Sciatic nerve (tissue), 2 donors: ENCODE measurements at regions not wholly inside any gene's neighbourhood (a gene's known extent, or its start where the extent isn't known, plus 50 kb on each side); places are given as distances from the start of the nearest gene placed in this dataset.
"Not testable (repeated sequence)": the region's sequence is repeated elsewhere in the genome, so short reads cannot be mapped to it uniquely, and the experiment has no call there.

ENCODE experiments used
- ATAC-seq: fragments of 200-7000 bp; cut with Tn5 transposase; one replicate; pipeline ENCODE4 v1.9.1; 2020; ENCODE audit warnings: mild to moderate bottlenecking, moderate library complexity
- DNase-seq: peaks from one replicate; pipeline ENCODE4 v3.0.0-alpha.2; 2020; ENCODE audit warnings: low spot score
- intact Hi-C: fragments of 100-400 bp; cut with DNase I; formaldehyde crosslinking; loops from one replicate; pipeline ENCODE4 v1.14.2; 2022
- donor health status: DM: no; HTN: no; CAD: no.
- donor health status: DM: no; HTN: no; CAD: no.

DNA sequence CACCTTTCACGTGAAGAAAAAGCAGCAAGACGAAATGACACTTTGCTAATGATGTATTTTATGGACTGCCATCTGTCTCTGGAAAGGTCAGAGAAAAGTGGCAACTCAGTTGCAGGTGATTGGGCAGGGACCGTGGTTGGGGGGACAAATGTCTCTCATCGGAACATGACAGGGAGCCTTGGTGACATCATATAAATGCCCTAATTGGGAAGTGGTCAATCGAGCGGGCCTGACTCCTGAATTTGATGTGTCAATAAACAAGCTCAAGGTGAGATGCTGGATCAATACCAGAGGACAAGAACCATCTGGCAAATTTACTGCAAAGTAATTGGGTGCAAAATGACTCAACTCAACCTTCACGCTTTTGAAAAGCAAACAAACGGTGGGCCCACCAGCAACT is 151.9 kb upstream of the SKOR2 start:
- ATAC-seq (no peak), DNase-seq (no peak)
- intact Hi-C loops = no loop called here

- DNase-seq (no peak), ATAC-seq (no peak)
- intact Hi-C loops = no loop called here
Observed at GRCh38 chr18:47399475-47399874, 148.0 kb upstream of the SKOR2 start.

- intact Hi-C loops = no loop called here
- no peak for DNase-seq
- no peak for ATAC-seq
Observed at GRCh38 chr18:47397671-47398319, 146.3 kb upstream of the SKOR2 start.

GRCh38 chr18:47391665-47392064 is 140.2 kb upstream of the SKOR2 start:
- intact Hi-C loops = no loop called here

DNA sequence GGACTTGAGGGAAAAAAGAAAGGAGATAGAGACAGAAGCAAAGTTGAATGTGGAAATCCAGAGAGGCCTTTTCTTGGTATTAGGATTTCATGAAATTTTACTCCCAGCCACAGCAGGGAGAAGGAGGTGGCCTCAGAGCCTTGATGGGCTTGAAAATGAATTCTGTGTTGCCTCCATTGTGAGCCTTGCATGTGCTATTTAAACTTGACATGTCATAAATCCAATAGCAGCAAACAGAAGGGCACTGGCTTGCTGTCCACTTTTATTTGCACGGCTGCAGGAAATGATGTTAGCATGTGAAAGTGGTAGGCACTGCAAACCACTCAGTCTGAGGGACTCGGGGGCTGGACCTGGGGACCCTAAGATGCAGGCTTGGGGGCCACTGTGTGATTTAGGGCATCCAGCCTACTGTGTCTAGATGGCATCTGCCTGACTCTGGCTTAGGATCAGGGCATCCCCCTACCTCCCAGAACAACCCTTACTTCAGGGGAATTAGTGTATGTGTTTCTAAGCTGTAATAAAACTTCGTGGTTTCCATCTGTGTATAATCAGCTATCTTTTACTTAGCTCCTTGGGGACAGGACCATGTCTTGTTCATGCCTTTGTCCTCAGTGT is 139.1 kb upstream of the SKOR2 start:
- intact Hi-C loops = no loop called here
- no peak for DNase-seq
- no peak for ATAC-seq

More at GRCh38 chr18:47391665-47392064, 140.2 kb upstream of the SKOR2 start:
- ATAC-seq (no peak), DNase-seq (no peak)

DNA sequence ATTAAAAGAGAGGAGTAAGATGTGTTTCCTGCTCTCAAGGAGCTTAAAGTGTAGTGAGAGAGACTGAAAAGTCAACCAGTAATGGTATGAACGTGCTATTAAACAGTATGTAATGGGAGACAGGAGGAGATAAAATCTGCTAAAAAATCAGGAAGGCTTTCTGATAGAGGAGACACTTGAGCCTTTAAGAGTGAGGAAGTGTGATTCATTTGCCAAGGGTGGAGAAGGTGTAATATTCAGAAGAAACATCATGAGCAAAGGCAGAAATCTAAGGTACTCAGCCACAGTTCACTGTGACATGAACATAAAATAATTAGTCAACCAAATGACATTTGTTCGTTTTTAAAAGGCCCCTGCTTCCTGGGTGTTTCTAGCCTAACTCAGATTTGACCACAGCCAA is 137.8 kb upstream of the SKOR2 start:
- DNase-seq (no peak), ATAC-seq (no peak)
- intact Hi-C loops = no loop called here

DNA sequence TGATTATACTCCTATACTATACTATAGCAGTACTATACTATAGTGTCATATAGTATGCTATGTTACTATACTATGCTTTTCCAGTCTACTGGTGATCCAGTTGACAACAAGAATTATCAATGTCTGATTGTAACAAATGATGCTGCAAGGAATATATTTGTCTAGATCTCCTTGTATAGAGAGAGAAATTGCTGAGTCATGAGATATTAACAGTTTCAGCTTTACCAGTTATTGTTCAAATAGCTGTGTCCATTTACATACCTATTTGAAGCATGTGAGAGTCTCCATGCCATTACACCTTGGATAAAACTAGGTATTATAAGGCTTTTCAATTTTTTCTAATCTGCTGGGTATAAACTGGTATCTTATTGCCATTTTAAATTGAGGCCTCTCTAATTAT is 136.4 kb upstream of the SKOR2 start:
- ATAC-seq (no peak), DNase-seq (no peak)
- intact Hi-C loops = no loop called here

GRCh38 chr18:47383729-47384128 is 132.3 kb upstream of the SKOR2 start:
- ATAC-seq (no peak), DNase-seq (no peak)
- intact Hi-C loops = no loop called here

- ATAC-seq = no peak
- intact Hi-C loops = no loop called here
- no peak for DNase-seq
Observed at GRCh38 chr18:47381975-47382570, 130.6 kb upstream of the SKOR2 start.

DNA sequence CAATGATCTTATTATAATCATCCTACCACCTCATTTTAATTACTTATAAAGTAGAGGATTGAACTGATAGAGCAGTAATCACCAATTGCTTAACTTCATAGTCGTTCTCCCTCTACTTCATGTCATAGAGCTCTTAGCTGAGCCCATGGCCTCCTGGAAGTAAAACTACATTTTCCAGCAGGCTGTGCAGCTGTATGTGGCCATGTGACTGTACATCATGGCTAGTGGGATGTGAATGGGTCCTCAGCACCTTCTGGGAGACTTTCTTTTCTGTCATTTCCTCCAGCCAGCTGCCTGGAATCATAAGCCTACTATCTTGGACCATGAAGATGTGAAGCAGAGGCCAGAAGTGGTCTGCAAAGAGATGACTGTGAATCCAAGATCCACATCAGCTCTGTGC is 128.7 kb upstream of the SKOR2 start:
- ATAC-seq = no peak

GRCh38 chr18:47373465-47373864 is 122.0 kb upstream of the SKOR2 start:
- intact Hi-C loops = no loop called here
- ATAC-seq (no peak), DNase-seq (no peak)

More for the DNA sequence above, 128.7 kb upstream of the SKOR2 start:
- DNase-seq = no peak
- intact Hi-C loops = no loop called here

GRCh38 chr18:47370052-47370451 is 118.6 kb upstream of the SKOR2 start:
- DNase-seq (no peak), ATAC-seq (no peak)
- intact Hi-C loops = no loop called here

GRCh38 chr18:47354061-47354460 is 102.6 kb upstream of the SKOR2 start:
- intact Hi-C loops, DNase-seq, ATAC-seq: not testable (repeated sequence)

DNA sequence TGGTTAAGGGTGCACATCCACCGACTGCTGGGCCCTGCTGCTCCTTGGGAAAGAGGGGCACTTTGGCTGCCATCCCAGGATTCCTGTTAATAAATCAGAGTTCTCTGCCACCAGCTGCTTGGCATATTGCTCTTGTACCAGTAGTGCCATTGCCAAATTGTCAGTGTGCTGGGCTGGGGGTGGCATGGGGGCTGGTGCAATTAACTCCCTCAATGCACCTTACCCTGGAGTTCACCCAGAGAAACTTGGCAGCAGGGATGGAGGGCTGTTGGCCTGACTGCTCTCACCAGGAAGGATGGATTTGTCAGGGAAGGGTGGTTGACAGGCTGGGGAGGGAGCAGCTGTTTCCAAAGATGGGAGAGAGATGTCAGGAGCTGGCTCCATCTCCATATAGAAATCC is 94.6 kb upstream of the SKOR2 start:
- intact Hi-C loops = no loop called here
- DNase-seq = no peak
- ATAC-seq = no peak

DNA sequence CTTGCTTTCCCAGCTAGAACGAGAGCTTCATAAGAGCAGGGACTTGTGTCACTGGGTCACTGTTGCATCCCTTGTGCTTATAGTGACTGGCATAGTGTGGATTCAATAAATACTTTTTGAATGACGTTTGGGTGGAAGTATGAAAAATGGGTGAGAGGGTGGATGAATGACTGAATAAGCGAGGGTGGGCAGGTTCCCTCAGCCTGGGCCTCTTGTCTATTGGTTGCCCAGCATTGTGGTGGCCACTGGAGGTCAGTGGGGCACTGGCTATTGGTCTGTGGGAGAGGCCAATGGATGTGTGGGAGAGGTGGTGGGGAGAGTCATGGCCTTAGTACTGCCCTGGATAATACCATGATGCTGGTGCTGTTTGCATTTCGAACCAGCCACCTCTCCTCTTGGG is 93.8 kb upstream of the SKOR2 start:
- intact Hi-C loops = no loop called here
- no peak for ATAC-seq
- no peak for DNase-seq

GRCh38 chr18:47343291-47343690 is 91.8 kb upstream of the SKOR2 start:
- intact Hi-C loops = no loop called here
- DNase-seq (no peak), ATAC-seq (no peak)

- intact Hi-C loops = no loop called here
Observed at GRCh38 chr18:47342566-47342965, 91.1 kb upstream of the SKOR2 start.

GRCh38 chr18:47341678-47342077 is 90.2 kb upstream of the SKOR2 start:
- ATAC-seq = no peak
- intact Hi-C loops = no loop called here
- DNase-seq = no peak

More at GRCh38 chr18:47342566-47342965, 91.1 kb upstream of the SKOR2 start:
- no peak for ATAC-seq
- no peak for DNase-seq

DNA sequence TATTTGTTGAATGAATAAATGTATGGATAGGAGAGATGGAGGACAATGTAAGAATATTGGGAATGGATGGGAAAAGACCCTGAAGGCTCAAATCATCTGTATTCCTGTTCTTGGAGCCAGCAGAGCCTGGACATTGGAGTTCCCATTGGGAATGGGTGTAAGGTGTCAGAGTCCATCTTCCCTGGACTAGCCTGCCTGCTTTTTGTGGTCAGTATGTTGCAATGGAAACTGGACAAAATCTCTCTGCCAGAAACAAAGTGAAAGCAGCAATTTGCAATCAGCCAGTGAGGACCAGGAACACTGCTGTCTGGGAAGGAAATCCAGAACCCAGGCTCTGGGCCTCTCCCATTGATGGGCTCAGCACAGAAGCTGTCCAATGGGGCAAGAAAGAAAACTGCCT is 83.5 kb upstream of the SKOR2 start:
- DNase-seq (no peak), ATAC-seq (no peak)
- intact Hi-C loops = no loop called here

DNA sequence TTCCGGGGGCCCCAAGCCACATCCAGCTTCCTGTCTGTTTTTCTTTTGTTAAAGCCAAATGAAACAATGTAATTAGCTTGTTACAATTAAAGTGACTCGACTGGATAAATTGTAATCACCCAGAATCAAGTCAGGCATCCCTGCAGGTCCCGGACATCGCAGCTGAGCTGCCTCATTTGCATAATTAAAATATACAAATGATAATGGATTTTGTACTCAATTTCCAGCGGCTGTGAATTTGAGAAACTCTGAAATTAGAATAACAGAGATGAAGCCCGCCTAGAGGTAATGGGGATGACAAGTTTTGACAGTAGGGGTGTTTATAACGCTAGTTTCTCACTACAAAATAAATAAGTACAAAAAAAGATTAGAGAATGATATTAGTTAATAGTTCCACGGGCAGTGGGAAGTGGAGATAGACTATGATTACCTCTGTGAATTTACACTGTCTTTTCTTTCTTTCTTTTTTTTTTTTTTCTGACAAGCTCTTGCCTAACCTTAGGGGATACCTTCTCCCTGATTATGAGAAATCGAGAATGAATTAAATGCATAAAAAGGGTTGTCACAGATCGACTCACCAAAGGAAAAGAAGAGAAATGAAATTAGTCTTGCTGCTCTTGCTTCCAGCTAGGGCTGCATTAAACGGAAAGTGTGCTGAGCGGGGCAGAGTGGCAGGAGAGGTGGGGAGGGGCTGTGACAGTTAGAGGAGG is 82.6 kb upstream of the SKOR2 start:
- DNase-seq (no peak), ATAC-seq (no peak)
- intact Hi-C loops = no loop called here
